ENCODE measurements at regions not wholly inside any gene's neighbourhood (a gene's known extent, or its start where the extent isn't known, plus 50 kb on each side); places are given as distances from the start of the nearest gene placed in this dataset.

DNA sequence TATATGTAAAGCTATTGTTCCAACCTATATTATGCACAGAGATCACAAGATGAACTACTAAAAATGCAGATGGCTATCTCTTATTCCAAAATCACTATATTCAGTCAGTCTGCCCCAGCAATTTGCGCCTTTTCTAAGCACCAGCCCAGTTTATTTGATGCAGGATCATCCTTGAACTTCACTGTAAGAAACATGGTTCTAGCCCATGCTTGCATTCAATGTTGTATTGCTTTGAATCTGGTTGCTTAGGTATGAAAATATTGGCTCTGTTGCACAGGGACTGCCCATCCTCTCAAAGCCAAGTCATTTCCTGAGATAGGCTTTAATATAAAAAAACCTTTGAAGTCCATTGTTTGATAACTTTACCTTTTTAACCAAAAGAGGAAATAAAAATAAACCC lies 170.5 kb upstream of the LRIG1 start:
- TF ChIP-seq, protein P1, sequence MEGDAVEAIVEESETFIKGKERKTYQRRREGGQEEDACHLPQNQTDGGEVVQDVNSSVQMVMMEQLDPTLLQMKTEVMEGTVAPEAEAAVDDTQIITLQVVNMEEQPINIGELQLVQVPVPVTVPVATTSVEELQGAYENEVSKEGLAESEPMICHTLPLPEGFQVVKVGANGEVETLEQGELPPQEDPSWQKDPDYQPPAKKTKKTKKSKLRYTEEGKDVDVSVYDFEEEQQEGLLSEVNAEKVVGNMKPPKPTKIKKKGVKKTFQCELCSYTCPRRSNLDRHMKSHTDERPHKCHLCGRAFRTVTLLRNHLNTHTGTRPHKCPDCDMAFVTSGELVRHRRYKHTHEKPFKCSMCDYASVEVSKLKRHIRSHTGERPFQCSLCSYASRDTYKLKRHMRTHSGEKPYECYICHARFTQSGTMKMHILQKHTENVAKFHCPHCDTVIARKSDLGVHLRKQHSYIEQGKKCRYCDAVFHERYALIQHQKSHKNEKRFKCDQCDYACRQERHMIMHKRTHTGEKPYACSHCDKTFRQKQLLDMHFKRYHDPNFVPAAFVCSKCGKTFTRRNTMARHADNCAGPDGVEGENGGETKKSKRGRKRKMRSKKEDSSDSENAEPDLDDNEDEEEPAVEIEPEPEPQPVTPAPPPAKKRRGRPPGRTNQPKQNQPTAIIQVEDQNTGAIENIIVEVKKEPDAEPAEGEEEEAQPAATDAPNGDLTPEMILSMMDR (IDR thresholded peaks at IDR 0.05; ENCODE audit: low read depth, low read length, missing input control): no peak
- no peak for TF ChIP-seq GABPA (IDR thresholded peaks at IDR 0.05 in 1 of 2, conservative IDR thresholded peaks at IDR 0.05 in 1 of 2)
- TF ChIP-seq, protein P2, sequence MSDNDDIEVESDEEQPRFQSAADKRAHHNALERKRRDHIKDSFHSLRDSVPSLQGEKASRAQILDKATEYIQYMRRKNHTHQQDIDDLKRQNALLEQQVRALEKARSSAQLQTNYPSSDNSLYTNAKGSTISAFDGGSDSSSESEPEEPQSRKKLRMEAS (IDR thresholded peaks at IDR 0.05): no peak
- TF ChIP-seq SP1 (IDR thresholded peaks at IDR 0.05): no peak
- no peak for TF ChIP-seq RXRA (IDR thresholded peaks at IDR 0.05)
- TF ChIP-seq EGR1 (IDR thresholded peaks at IDR 0.05; ENCODE audit: low read depth in 2 of 2): no peak
- TF ChIP-seq, protein P3, sequence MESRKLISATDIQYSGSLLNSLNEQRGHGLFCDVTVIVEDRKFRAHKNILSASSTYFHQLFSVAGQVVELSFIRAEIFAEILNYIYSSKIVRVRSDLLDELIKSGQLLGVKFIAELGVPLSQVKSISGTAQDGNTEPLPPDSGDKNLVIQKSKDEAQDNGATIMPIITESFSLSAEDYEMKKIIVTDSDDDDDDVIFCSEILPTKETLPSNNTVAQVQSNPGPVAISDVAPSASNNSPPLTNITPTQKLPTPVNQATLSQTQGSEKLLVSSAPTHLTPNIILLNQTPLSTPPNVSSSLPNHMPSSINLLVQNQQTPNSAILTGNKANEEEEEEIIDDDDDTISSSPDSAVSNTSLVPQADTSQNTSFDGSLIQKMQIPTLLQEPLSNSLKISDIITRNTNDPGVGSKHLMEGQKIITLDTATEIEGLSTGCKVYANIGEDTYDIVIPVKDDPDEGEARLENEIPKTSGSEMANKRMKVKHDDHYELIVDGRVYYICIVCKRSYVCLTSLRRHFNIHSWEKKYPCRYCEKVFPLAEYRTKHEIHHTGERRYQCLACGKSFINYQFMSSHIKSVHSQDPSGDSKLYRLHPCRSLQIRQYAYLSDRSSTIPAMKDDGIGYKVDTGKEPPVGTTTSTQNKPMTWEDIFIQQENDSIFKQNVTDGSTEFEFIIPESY (IDR thresholded peaks at IDR 0.05): no peak
- TF ChIP-seq, protein P4, sequence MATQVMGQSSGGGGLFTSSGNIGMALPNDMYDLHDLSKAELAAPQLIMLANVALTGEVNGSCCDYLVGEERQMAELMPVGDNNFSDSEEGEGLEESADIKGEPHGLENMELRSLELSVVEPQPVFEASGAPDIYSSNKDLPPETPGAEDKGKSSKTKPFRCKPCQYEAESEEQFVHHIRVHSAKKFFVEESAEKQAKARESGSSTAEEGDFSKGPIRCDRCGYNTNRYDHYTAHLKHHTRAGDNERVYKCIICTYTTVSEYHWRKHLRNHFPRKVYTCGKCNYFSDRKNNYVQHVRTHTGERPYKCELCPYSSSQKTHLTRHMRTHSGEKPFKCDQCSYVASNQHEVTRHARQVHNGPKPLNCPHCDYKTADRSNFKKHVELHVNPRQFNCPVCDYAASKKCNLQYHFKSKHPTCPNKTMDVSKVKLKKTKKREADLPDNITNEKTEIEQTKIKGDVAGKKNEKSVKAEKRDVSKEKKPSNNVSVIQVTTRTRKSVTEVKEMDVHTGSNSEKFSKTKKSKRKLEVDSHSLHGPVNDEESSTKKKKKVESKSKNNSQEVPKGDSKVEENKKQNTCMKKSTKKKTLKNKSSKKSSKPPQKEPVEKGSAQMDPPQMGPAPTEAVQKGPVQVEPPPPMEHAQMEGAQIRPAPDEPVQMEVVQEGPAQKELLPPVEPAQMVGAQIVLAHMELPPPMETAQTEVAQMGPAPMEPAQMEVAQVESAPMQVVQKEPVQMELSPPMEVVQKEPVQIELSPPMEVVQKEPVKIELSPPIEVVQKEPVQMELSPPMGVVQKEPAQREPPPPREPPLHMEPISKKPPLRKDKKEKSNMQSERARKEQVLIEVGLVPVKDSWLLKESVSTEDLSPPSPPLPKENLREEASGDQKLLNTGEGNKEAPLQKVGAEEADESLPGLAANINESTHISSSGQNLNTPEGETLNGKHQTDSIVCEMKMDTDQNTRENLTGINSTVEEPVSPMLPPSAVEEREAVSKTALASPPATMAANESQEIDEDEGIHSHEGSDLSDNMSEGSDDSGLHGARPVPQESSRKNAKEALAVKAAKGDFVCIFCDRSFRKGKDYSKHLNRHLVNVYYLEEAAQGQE (IDR thresholded peaks at IDR 0.05): no peak
- TF ChIP-seq HNF4G (IDR thresholded peaks at IDR 0.05): no peak
- no peak for TF ChIP-seq TAF1 (conservative IDR thresholded peaks at IDR 0.05)
- TF ChIP-seq YY1 (IDR thresholded peaks at IDR 0.05): no peak
- TF ChIP-seq RAD21 (IDR thresholded peaks at IDR 0.05): no peak

Measured in liver (tissue), 3 donors.